ENCODE measurements at regions not wholly inside any gene's neighbourhood (a gene's known extent, or its start where the extent isn't known, plus 50 kb on each side); places are given as distances from the start of the nearest gene placed in this dataset.

DNA sequence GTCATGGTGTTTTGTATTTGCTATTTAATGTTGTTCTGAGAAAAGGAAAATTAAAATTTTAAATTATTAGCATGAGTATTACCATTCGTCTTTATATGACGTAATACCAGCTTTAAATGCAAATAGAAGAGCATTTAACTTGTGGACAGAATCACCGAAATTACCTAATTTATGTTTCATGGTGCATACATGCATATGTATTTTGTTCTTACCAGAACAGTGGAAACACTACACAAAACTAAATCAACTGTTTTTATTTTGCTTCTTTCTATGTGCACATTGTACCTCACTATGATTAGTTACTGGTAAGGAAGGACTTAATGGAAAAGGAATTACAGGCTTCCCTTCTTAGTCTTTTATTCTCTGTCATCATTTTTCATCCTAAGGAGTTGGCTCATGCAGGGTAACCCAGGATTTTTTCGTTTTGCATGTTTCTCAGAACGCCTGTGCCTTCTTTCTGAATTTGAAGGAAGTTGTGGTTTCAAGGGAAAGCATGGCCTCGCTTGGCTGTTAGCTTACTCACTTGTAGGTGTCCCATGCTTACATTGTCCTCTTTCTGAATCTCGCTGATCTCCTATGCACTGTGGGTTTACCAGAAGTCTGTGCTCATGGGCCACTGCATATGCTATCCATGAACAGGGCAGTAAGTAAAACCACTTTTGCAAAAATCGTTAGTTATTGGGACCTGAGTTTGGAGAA, 300.0 kb upstream of the PUDP start:
- Histone ChIP-seq H3K4me2 (no peak overlapping the region), H3K4me1 (no peaks in the 10 kb centered on the region), H3K4me3 (no peak overlapping the region), H3K27ac (no peak overlapping the region), H3K9me3 (no peaks in the 10 kb centered on the region)
- CTCF ChIA-PET: no interaction called here
- DNase-seq (ENCODE audit: low read depth in 1 of 2, low spot score in 1 of 2) (no peak), FAIRE-seq (no peak), ATAC-seq (no peak)
- TF ChIP-seq NPAS2 (CRISPR knock-in tag; IDR thresholded peaks at IDR 0.05; ENCODE audit: borderline replicate concordance) (no peak), KDM5A (IDR thresholded peaks at IDR 0.05) (no peak), ZFP36 (IDR thresholded peaks at IDR 0.05; ENCODE audit: borderline replicate concordance, partially characterized antibody) (no peak), JUNB (IDR thresholded peaks at IDR 0.05) (no peak), RAD21 (conservative IDR thresholded peaks at IDR 0.05 in 1 of 2, IDR thresholded peaks at IDR 0.05 in 1 of 2) (no peak), MAZ (IDR thresholded peaks at IDR 0.05; ENCODE audit: borderline replicate concordance, low read depth, low read length) (no peak), ZC3H11A (IDR thresholded peaks at IDR 0.05) (no peak), EP300 (IDR thresholded peaks at IDR 0.05) (no peak)
- TF ChIP-seq, protein P1, sequence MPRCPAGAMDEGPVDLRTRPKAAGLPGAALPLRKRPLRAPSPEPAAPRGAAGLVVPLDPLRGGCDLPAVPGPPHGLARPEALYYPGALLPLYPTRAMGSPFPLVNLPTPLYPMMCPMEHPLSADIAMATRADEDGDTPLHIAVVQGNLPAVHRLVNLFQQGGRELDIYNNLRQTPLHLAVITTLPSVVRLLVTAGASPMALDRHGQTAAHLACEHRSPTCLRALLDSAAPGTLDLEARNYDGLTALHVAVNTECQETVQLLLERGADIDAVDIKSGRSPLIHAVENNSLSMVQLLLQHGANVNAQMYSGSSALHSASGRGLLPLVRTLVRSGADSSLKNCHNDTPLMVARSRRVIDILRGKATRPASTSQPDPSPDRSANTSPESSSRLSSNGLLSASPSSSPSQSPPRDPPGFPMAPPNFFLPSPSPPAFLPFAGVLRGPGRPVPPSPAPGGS (IDR thresholded peaks at IDR 0.05): no peak
- 7% methylated on average over 8 of the region's 8 CpGs for WGBS (ENCODE audit: missing lambda C conversion rate)
- POLR2A ChIA-PET: no interaction called here

DNA sequence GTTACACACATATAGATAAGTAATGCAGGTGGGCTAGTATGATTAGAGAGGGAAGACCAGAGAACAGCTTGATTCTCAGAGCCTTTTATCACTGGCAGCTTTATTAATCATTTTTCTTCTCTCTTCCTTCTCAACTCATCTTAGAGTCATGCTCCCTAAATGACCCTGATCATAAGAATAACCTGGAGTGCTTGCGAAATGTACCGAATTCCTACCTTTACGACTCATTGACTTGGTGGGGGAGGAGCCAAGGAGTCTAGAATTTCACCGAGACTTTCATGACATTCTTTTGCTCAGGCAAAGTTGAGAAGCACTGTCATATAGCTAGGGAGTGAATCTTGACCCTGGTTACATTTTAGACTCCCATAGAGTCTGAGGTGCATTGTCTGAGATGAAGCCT, 298.9 kb upstream of the PUDP start:
- WGBS (ENCODE audit: missing lambda C conversion rate): 28% methylated on average over 4 of the region's 4 CpGs
- Histone ChIP-seq H3K4me1 (no peaks in the 10 kb centered on the region), H3K9me3 (no peaks in the 10 kb centered on the region), H3K4me3 (no peak overlapping the region), H3K4me2 (no peak overlapping the region), H3K27ac (no peak overlapping the region)
- ChIA-PET POLR2A (no interaction called here), CTCF (no interaction called here)
- no peak for FAIRE-seq
- no peak for ATAC-seq
- DNase-seq (ENCODE audit: low read depth in 1 of 2, low spot score in 1 of 2): no peak
- no peak for TF ChIP-seq BHLHE40 (IDR thresholded peaks at IDR 0.05; ENCODE audit: low read depth, low read length)
- TF ChIP-seq NR3C1 (IDR thresholded peaks at IDR 0.05): no peak
- TF ChIP-seq CHD4 (IDR thresholded peaks at IDR 0.05; ENCODE audit: borderline replicate concordance): no peak
- no peak for TF ChIP-seq KDM5A (IDR thresholded peaks at IDR 0.05)
- TF ChIP-seq ZFP36 (IDR thresholded peaks at IDR 0.05; ENCODE audit: borderline replicate concordance, partially characterized antibody): no peak
- TF ChIP-seq, protein P2, sequence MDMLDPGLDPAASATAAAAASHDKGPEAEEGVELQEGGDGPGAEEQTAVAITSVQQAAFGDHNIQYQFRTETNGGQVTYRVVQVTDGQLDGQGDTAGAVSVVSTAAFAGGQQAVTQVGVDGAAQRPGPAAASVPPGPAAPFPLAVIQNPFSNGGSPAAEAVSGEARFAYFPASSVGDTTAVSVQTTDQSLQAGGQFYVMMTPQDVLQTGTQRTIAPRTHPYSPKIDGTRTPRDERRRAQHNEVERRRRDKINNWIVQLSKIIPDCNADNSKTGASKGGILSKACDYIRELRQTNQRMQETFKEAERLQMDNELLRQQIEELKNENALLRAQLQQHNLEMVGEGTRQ (IDR thresholded peaks at IDR 0.05): no peak
- no peak for TF ChIP-seq CBX2 (IDR thresholded peaks at IDR 0.05; ENCODE audit: borderline replicate concordance, low read depth)
- TF ChIP-seq POLR2A (IDR thresholded peaks at IDR 0.05; ENCODE audit: low read length): no peak
- TF ChIP-seq CHD2 (IDR thresholded peaks at IDR 0.05; ENCODE audit: low read length, partially characterized antibody): no peak
- no peak for TF ChIP-seq EP300 (IDR thresholded peaks at IDR 0.05)
- no peak for TF ChIP-seq CBX8 (IDR thresholded peaks at IDR 0.05)
- TF ChIP-seq, protein P3, sequence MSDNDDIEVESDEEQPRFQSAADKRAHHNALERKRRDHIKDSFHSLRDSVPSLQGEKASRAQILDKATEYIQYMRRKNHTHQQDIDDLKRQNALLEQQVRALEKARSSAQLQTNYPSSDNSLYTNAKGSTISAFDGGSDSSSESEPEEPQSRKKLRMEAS (IDR thresholded peaks at IDR 0.05): no peak

DNA sequence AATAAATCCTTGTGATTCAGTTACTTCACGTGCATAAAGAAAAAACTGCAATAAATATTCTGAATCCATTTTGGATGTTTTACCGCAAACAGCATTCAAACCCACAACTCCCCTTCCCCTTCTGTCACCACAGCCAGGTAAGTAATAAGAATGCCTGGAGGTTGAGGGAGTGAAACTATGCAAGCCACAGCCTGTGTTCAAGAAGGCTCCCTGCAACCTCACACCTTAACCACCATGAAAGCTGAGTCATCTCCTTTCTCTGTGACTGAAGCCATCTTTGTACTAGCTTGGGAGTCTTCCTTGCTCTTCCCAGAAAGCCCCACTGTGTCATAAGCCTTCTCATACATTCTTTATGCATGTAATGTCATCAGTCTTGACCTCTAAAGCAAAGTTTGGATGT, 297.0 kb upstream of the PUDP start:
- H3K4me2 ChIP-seq: no peak overlapping the region
- no peak overlapping the region for H3K27ac ChIP-seq
- H3K4me1 ChIP-seq: no peaks in the 10 kb centered on the region
- H3K9me3 ChIP-seq: no peaks in the 10 kb centered on the region
- 24% methylated on average over 2 of the region's 2 CpGs for WGBS (ENCODE audit: missing lambda C conversion rate)
- ChIA-PET CTCF (no interaction called here), POLR2A (no interaction called here)
- no peak for TF ChIP-seq GATA3 (IDR thresholded peaks at IDR 0.05; ENCODE audit: borderline replicate concordance)
- TF ChIP-seq NFE2L2 (conservative IDR thresholded peaks at IDR 0.05; ENCODE audit: low read length): no peak
- TF ChIP-seq, protein P4, sequence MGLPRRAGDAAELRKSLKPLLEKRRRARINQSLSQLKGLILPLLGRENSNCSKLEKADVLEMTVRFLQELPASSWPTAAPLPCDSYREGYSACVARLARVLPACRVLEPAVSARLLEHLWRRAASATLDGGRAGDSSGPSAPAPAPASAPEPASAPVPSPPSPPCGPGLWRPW (IDR thresholded peaks at IDR 0.05): no peak
- TF ChIP-seq ZNF302 (CRISPR knock-in tag; IDR thresholded peaks at IDR 0.05): no peak
- TF ChIP-seq EHF (CRISPR knock-in tag; IDR thresholded peaks at IDR 0.05): no peak
- TF ChIP-seq POLR2A (IDR thresholded peaks at IDR 0.05; ENCODE audit: low read length): no peak
- TF ChIP-seq ZSCAN20 (CRISPR knock-in tag; IDR thresholded peaks at IDR 0.05): no peak
- TF ChIP-seq, protein P1 (IDR thresholded peaks at IDR 0.05): no peak
- TF ChIP-seq, protein P5, sequence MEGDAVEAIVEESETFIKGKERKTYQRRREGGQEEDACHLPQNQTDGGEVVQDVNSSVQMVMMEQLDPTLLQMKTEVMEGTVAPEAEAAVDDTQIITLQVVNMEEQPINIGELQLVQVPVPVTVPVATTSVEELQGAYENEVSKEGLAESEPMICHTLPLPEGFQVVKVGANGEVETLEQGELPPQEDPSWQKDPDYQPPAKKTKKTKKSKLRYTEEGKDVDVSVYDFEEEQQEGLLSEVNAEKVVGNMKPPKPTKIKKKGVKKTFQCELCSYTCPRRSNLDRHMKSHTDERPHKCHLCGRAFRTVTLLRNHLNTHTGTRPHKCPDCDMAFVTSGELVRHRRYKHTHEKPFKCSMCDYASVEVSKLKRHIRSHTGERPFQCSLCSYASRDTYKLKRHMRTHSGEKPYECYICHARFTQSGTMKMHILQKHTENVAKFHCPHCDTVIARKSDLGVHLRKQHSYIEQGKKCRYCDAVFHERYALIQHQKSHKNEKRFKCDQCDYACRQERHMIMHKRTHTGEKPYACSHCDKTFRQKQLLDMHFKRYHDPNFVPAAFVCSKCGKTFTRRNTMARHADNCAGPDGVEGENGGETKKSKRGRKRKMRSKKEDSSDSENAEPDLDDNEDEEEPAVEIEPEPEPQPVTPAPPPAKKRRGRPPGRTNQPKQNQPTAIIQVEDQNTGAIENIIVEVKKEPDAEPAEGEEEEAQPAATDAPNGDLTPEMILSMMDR (IDR thresholded peaks at IDR 0.05): no peak
- TF ChIP-seq SMC3 (IDR thresholded peaks at IDR 0.05): no peak
- TF ChIP-seq NPAS2 (CRISPR knock-in tag; IDR thresholded peaks at IDR 0.05; ENCODE audit: borderline replicate concordance): no peak
- TF ChIP-seq BHLHE40 (IDR thresholded peaks at IDR 0.05; ENCODE audit: low read depth, low read length): no peak
- no peak for TF ChIP-seq ZFP36 (IDR thresholded peaks at IDR 0.05; ENCODE audit: borderline replicate concordance, partially characterized antibody)
- TF ChIP-seq JUNB (IDR thresholded peaks at IDR 0.05): no peak
- FAIRE-seq (no peak), ATAC-seq (no peak), DNase-seq (ENCODE audit: low read depth in 1 of 2, low spot score in 1 of 2) (no peak)
- H3K4me3 ChIP-seq: no peak overlapping the region
